C4-2B (cell line): ENCODE measurements at regions not wholly inside any gene's neighbourhood (a gene's known extent, or its start where the extent isn't known, plus 50 kb on each side); places are given as distances from the start of the nearest gene placed in this dataset.

Experiments
- ZFX ChIP-seq: fragments of 450-650 bp; IDR thresholded peaks from 2 replicates; pipeline ENCODE4 v1.6.1; 2017
- TF ChIP-seq, protein P1 (sequence below): fragments of 450-650 bp; conservative IDR thresholded peaks from 2 replicates; pipeline ENCODE4 v1.5.1; 2017; ENCODE audit warnings: mild to moderate bottlenecking

DNA sequence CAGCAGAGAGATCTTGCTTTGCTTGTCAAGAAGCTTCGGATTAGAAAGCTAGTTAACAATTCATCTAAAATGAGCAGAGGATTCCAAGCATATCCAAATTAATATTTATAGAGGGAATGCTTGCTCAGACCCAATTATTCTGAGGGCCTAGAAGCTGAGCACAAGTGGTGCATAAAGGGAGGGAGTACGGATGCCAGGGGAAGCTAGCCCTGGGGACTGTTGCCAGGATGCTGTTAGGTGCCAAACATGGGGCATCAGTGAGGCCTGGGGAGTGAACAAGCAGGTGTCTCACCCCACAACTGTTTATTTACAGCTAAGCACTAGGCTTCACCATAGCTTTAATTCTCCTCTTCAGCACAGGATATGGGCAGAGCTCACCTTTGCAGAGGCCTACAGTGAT is 684.1 kb upstream of the C16orf82 start:
- TF ChIP-seq, protein P1, sequence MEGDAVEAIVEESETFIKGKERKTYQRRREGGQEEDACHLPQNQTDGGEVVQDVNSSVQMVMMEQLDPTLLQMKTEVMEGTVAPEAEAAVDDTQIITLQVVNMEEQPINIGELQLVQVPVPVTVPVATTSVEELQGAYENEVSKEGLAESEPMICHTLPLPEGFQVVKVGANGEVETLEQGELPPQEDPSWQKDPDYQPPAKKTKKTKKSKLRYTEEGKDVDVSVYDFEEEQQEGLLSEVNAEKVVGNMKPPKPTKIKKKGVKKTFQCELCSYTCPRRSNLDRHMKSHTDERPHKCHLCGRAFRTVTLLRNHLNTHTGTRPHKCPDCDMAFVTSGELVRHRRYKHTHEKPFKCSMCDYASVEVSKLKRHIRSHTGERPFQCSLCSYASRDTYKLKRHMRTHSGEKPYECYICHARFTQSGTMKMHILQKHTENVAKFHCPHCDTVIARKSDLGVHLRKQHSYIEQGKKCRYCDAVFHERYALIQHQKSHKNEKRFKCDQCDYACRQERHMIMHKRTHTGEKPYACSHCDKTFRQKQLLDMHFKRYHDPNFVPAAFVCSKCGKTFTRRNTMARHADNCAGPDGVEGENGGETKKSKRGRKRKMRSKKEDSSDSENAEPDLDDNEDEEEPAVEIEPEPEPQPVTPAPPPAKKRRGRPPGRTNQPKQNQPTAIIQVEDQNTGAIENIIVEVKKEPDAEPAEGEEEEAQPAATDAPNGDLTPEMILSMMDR: no peak
- TF ChIP-seq ZFX: no peak
